HG03439 (cell line): ENCODE measurements at regions not wholly inside any gene's neighbourhood (a gene's known extent, or its start where the extent isn't known, plus 50 kb on each side); places are given as distances from the start of the nearest gene placed in this dataset.

Experiments
- ATAC-seq: cut with Tn5 transposase; IDR thresholded peaks from one replicate; pipeline ENCODE4 v1.9.1; 2021; ENCODE audit warnings: mild to moderate bottlenecking, moderate library complexity; ENCODE audit not compliant: unreplicated experiment

DNA sequence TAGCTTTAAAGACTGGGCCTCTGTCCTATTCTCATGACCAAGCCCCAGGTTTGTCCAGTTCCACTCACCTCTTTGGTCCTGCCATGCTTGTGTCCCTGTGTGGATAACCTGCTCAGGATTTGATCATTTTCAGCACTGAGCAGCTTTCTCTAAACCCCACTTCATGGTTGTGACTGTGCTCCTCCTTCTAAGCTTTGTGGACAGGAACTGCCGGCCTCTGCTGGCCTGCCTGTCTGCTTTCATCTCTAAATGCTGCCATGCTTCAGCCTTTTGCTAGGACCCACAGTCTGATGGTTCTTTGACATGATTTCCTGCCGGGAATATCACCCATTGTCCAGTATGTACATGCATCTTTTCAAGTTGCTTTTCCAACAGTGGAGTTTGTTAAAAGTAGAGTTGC lies 53.9 kb upstream of the STXBP6 start:
- no peak for ATAC-seq

DNA sequence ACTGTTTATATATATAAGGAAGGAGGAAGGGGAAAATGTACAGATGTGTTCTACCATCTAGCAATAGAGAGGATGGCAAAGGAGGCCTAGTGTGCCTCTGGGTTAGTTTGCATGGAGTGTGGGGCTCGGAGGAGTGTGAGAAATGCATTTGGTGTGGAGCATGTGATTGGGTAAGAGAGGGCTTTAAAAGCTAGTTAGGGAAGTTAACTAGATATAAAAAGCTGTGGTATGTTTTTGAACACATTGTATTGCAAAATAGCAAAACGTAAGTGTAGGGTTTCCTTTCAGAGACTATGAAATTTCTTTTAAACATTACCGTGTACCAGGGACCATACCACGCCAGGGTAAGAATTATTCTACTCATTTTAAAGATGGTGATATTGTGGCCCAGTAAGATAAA lies 53.3 kb upstream of the STXBP6 start:
- ATAC-seq: no peak

DNA sequence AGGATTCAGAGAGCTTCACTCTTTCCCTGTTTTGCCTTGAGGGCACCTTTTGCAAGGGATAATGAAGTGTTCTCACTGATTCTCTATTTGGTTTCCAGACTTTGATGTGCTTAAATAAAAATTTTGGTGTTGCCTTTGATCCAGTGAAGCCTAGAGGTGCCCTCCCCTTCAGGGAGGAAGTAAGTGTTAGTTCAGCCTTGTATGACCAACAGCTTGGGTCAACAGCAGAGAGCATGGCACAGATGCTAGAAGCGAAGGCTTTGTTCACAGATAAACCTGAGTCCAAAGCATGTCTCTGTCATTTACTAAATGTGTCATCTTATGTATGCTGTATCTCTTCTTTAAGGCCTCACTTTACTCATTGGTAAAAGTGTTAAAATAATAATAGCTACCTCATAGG lies 52.8 kb upstream of the STXBP6 start:
- ATAC-seq: no peak

DNA sequence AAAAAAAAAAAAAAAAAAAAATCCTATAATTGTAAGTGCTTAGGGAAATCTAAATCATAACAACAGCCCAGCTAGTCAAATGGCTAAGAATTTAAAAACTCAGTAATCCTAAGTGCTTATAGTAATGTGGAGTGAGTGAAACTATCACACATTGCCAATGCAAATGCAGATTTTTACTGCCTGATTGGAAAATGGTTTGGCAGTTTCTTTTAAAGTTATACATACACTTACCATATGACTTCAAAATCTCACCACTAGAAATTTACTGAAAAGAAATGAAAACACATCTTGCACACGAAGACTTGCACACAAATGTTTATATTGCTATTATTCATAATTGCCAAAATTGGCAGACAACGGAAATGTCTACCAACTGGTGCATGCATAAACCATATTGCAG lies 51.3 kb upstream of the STXBP6 start:
- no peak for ATAC-seq
